T-cell (primary cell): ENCODE measurements at regions not wholly inside any gene's neighbourhood (a gene's known extent, or its start where the extent isn't known, plus 50 kb on each side); places are given as distances from the start of the nearest gene placed in this dataset.

ENCODE experiments used
- ATAC-seq, 4 experiments: fragments of 200-7000 bp in 3 of 4; fragments of 150-1000 bp in 1 of 4; cut with Tn5 transposase; replicated peaks in 1 of 4; 1 replicate in 3 of 4; 2 replicates in 1 of 4; pipeline ENCODE4 v1.10.0; 2021; ENCODE audit warnings: moderate library complexity in 3 of 4, mild to moderate bottlenecking in 2 of 4, moderate number of reproducible peaks in 1 of 4
- CTCF ChIA-PET, 2 donors: fragments of 300-600 bp; sonication (Branson Sonifier 250); formaldehyde crosslinking; loops; one replicate each; lab custom pipeline; 2022; ENCODE audit warnings: antibody characterized with exemption in 2 of 2; lab: Charles Lee
- POLR2A ChIA-PET, 2 donors: fragments of 300-600 bp; sonication (Branson Sonifier 250); formaldehyde crosslinking; loops; one replicate each; lab custom pipeline; 2022; ENCODE audit warnings: antibody characterized with exemption in 2 of 2; lab: Charles Lee
- DNase-seq, 35 experiments: peaks; one replicate each; pipeline versions ENCODE4 v3.0.0 to v3.0.0-alpha.2; 2013 to 2023
- H3K27ac ChIP-seq: one replicate; pipeline ENCODE4 v1.5.1; 2013; ENCODE audit warnings: low read length
- H3K27me3 ChIP-seq, 2 experiments: replicated peaks in 1 of 2; 1 replicate in 1 of 2; 2 replicates in 1 of 2; pipeline versions ENCODE4 v1.6.1 to v1.7.0; 2013; ENCODE audit warnings: low read length in 1 of 2, mixed read lengths in 1 of 2; ENCODE audit not compliant: control insufficient read depth in 2 of 2, insufficient read depth in 2 of 2; ENCODE audit errors: extremely low read depth in 1 of 2
- H3K36me3 ChIP-seq, 2 donors: 1 replicate in 1 of 2; 2 replicates in 1 of 2; pipeline versions ENCODE4 v1.6.1 to v1.7.0; 2013; ENCODE audit warnings: low read length in 1 of 2; ENCODE audit not compliant: control insufficient read depth in 2 of 2, insufficient read depth in 1 of 2; ENCODE audit errors: extremely low read depth in 1 of 2
- H3K4me1 ChIP-seq, 2 experiments: 1 replicate in 1 of 2; 2 replicates in 1 of 2; pipeline versions ENCODE4 v1.6.1 to v1.7.0; 2013; ENCODE audit warnings: low read length in 2 of 2, mixed read lengths in 1 of 2; ENCODE audit not compliant: insufficient read depth in 2 of 2, control insufficient read depth in 1 of 2; ENCODE audit errors: extremely low read depth in 1 of 2
- H3K4me3 ChIP-seq, 2 donors: 1 replicate in 1 of 2; 2 replicates in 1 of 2; pipeline versions ENCODE4 v1.5.1 to v1.7.0; 2013; ENCODE audit warnings: mild to moderate bottlenecking in 2 of 2, low read length in 1 of 2, moderate library complexity in 1 of 2; ENCODE audit not compliant: control insufficient read depth in 1 of 2; ENCODE audit errors: extremely low read depth in 1 of 2
- H3K9me3 ChIP-seq: 2 replicates; pipeline ENCODE4 v1.7.0; 2013
- H3K27ac Mint-ChIP-seq, 2 donors: one replicate each; pipeline ENCODE4 v1.8.0; 2020 to 2021; ENCODE audit warnings: mild to moderate bottlenecking in 2 of 2, mixed read lengths in 2 of 2
- H3K27me3 Mint-ChIP-seq, 2 donors: one replicate each; pipeline ENCODE4 v1.8.0; 2021 to 2022; ENCODE audit warnings: mixed read lengths in 2 of 2
- H3K36me3 Mint-ChIP-seq: one replicate; pipeline ENCODE4 v1.8.0; 2021; ENCODE audit warnings: mixed read lengths
- H3K4me1 Mint-ChIP-seq, 3 donors: one replicate each; pipeline ENCODE4 v1.8.0; 2020 to 2022; ENCODE audit warnings: mixed read lengths in 3 of 3, mild to moderate bottlenecking in 1 of 3
- H3K4me3 Mint-ChIP-seq, 3 donors: one replicate each; pipeline ENCODE4 v1.8.0; 2020 to 2022; ENCODE audit warnings: mild to moderate bottlenecking in 3 of 3, mixed read lengths in 3 of 3, moderate library complexity in 3 of 3
- H3K9me3 Mint-ChIP-seq, 3 donors: one replicate each; pipeline ENCODE4 v1.8.0; 2020 to 2022; ENCODE audit warnings: mixed read lengths in 3 of 3
- WGBS: methylation state at CpG from one replicate; pipeline ENCODE4 v1.1.5; 2013; ENCODE audit warnings: missing lambda C conversion rate; ENCODE audit not compliant: insufficient coverage; 5-methylcytosine and 5-hydroxymethylcytosine counted together

- WGBS = 24% methylated on average over 6 of the region's 6 CpGs
- H3K27me3 ChIP-seq = peaks cover 24 to 71% of the 10 kb centered on the region in 2 experiments
These were observed 57.2 kb upstream of the PAX2 start for GRCh38 chr10:100688201-100688600.

GRCh38 chr10:100693821-100694220, 51.6 kb upstream of the PAX2 start:
- Mint-ChIP-seq H3K4me1 (peaks cover 0 to 4% (median 0%) of the 10 kb centered on the region in 3 donors), H3K27me3 (peaks cover 34% of the 10 kb centered on the region in 2 donors), H3K27ac (no peak overlapping the region), H3K9me3 (no peaks in the 10 kb centered on the region), H3K36me3 (no peaks in the 10 kb centered on the region), H3K4me3 (no peak overlapping the region)
- peaks cover 11 to 37% of the 10 kb centered on the region in 2 experiments for H3K27me3 ChIP-seq
- no peaks in the 10 kb centered on the region for H3K36me3 ChIP-seq
- ChIA-PET CTCF (interaction anchor here in 1 of 2 donors (0.6 kb wide), 1 partner anchor 46 kb away, joined by 8 read pairs; no protein-coding TSS in a partner anchor), POLR2A (no interaction called here)
- no peaks in the 10 kb centered on the region for H3K9me3 ChIP-seq
- no peak overlapping the region for H3K4me3 ChIP-seq
- ATAC-seq (no peak), DNase-seq (no peak)
- H3K4me1 ChIP-seq = no peaks in the 10 kb centered on the region
- H3K27ac ChIP-seq = no peak overlapping the region
- no CpG with 5 or more reads among the region's 5 CpGs for WGBS

More at GRCh38 chr10:100688201-100688600, 57.2 kb upstream of the PAX2 start:
- Mint-ChIP-seq H3K4me3 (no peak overlapping the region), H3K27me3 (peaks cover 68 to 77% of the 10 kb centered on the region in 2 donors), H3K4me1 (peaks cover 1 to 13% (median 4%) of the 10 kb centered on the region in 3 donors), H3K36me3 (no peaks in the 10 kb centered on the region), H3K27ac (no peak overlapping the region), H3K9me3 (no peaks in the 10 kb centered on the region)
- Histone ChIP-seq H3K36me3 (no peaks in the 10 kb centered on the region), H3K4me1 (no peaks in the 10 kb centered on the region), H3K27ac (no peak overlapping the region), H3K4me3 (no peak overlapping the region), H3K9me3 (no peaks in the 10 kb centered on the region)
- ChIA-PET CTCF (no interaction called here), POLR2A (no interaction called here)
- ATAC-seq (no peak), DNase-seq (no peak)
